ENCODE measurements at regions not wholly inside any gene's neighbourhood (a gene's known extent, or its start where the extent isn't known, plus 50 kb on each side); places are given as distances from the start of the nearest gene placed in this dataset.

- no peaks in the 10 kb centered on the region for H3K36me3 ChIP-seq (ENCODE audit: control insufficient read depth, insufficient read depth, low read length)
- TF ChIP-seq CTCF (conservative IDR thresholded peaks at IDR 0.05 in 1 of 2, IDR thresholded peaks at IDR 0.05 in 1 of 2; ENCODE audit: low read depth in 1 of 2, low read length in 2 of 2) (no peak), EZH2 (IDR thresholded peaks at IDR 0.05; ENCODE audit: low read length, missing control alignments) (no peak)
- no peak for DNase-seq (ENCODE audit: low read depth in 2 of 2)
- H3K9ac ChIP-seq (ENCODE audit: insufficient read depth, low read length) = no peak overlapping the region
- H4K20me1 ChIP-seq (ENCODE audit: control insufficient read depth, extremely low read depth, insufficient read depth, low read length) = no peaks in the 10 kb centered on the region
- H3K9me3 ChIP-seq (ENCODE audit: control insufficient read depth, insufficient read depth, low read depth, low read length) = no peaks in the 10 kb centered on the region
- no peak overlapping the region for H3K4me2 ChIP-seq (ENCODE audit: extremely low read depth, insufficient read depth, low read length)
- no peak overlapping the region for H3K27ac ChIP-seq (ENCODE audit: insufficient read depth, low read length)
- no peaks in the 10 kb centered on the region for H3K27me3 ChIP-seq (ENCODE audit: control insufficient read depth, insufficient read depth, low read length)
- H2AFZ ChIP-seq (ENCODE audit: low read length) = no peak overlapping the region
- no peaks in the 10 kb centered on the region for H3K79me2 ChIP-seq (ENCODE audit: control insufficient read depth, insufficient read depth, low read length)
- no peaks in the 10 kb centered on the region for H3K4me1 ChIP-seq (ENCODE audit: control insufficient read depth, extremely low read depth, insufficient read depth, low read length)
- H3K4me3 ChIP-seq (replicated peaks in 1 of 4; ENCODE audit: control extremely low read depth in 1 of 4, insufficient read depth in 1 of 4, low read depth in 3 of 4, low read length in 4 of 4) = no peak overlapping the region
These were observed 734.6 kb downstream of the TLR4 start for GRCh38 chr9:118438810-118439209.

GRCh38 chr9:118439441-118439840, 735.2 kb downstream of the TLR4 start:
- no peak overlapping the region for H3K4me2 ChIP-seq (ENCODE audit: extremely low read depth, insufficient read depth, low read length)
- no peaks in the 10 kb centered on the region for H3K27me3 ChIP-seq (ENCODE audit: control insufficient read depth, insufficient read depth, low read length)
- H2AFZ ChIP-seq (ENCODE audit: low read length) = no peak overlapping the region
- no peaks in the 10 kb centered on the region for H3K36me3 ChIP-seq (ENCODE audit: control insufficient read depth, insufficient read depth, low read length)
- no peak overlapping the region for H3K9ac ChIP-seq (ENCODE audit: insufficient read depth, low read length)
- no peaks in the 10 kb centered on the region for H3K4me1 ChIP-seq (ENCODE audit: control insufficient read depth, extremely low read depth, insufficient read depth, low read length)
- no peak overlapping the region for H3K4me3 ChIP-seq (replicated peaks in 1 of 4; ENCODE audit: control extremely low read depth in 1 of 4, insufficient read depth in 1 of 4, low read depth in 3 of 4, low read length in 4 of 4)
- no peaks in the 10 kb centered on the region for H3K9me3 ChIP-seq (ENCODE audit: control insufficient read depth, insufficient read depth, low read depth, low read length)
- H4K20me1 ChIP-seq (ENCODE audit: control insufficient read depth, extremely low read depth, insufficient read depth, low read length) = no peaks in the 10 kb centered on the region
- no peaks in the 10 kb centered on the region for H3K79me2 ChIP-seq (ENCODE audit: control insufficient read depth, insufficient read depth, low read length)
- H3K27ac ChIP-seq (ENCODE audit: insufficient read depth, low read length) = no peak overlapping the region
- no peak for DNase-seq (ENCODE audit: low read depth in 2 of 2)
- TF ChIP-seq EZH2 (IDR thresholded peaks at IDR 0.05; ENCODE audit: low read length, missing control alignments) = no peak
- no peak for TF ChIP-seq CTCF (conservative IDR thresholded peaks at IDR 0.05 in 1 of 2, IDR thresholded peaks at IDR 0.05 in 1 of 2; ENCODE audit: low read depth in 1 of 2, low read length in 2 of 2)

- no peaks in the 10 kb centered on the region for H3K36me3 ChIP-seq (ENCODE audit: control insufficient read depth, insufficient read depth, low read length)
- no peak overlapping the region for H3K4me3 ChIP-seq (replicated peaks in 1 of 4; ENCODE audit: control extremely low read depth in 1 of 4, insufficient read depth in 1 of 4, low read depth in 3 of 4, low read length in 4 of 4)
- no peak overlapping the region for H3K4me2 ChIP-seq (ENCODE audit: extremely low read depth, insufficient read depth, low read length)
- TF ChIP-seq CTCF (conservative IDR thresholded peaks at IDR 0.05 in 1 of 2, IDR thresholded peaks at IDR 0.05 in 1 of 2; ENCODE audit: low read depth in 1 of 2, low read length in 2 of 2) = no peak
- no peak for TF ChIP-seq EZH2 (IDR thresholded peaks at IDR 0.05; ENCODE audit: low read length, missing control alignments)
- H3K27me3 ChIP-seq (ENCODE audit: control insufficient read depth, insufficient read depth, low read length) = no peaks in the 10 kb centered on the region
- no peaks in the 10 kb centered on the region for H3K9me3 ChIP-seq (ENCODE audit: control insufficient read depth, insufficient read depth, low read depth, low read length)
- H4K20me1 ChIP-seq (ENCODE audit: control insufficient read depth, extremely low read depth, insufficient read depth, low read length) = no peaks in the 10 kb centered on the region
- H3K79me2 ChIP-seq (ENCODE audit: control insufficient read depth, insufficient read depth, low read length) = no peaks in the 10 kb centered on the region
- H3K4me1 ChIP-seq (ENCODE audit: control insufficient read depth, extremely low read depth, insufficient read depth, low read length) = no peaks in the 10 kb centered on the region
- H3K9ac ChIP-seq (ENCODE audit: insufficient read depth, low read length) = no peak overlapping the region
- H3K27ac ChIP-seq (ENCODE audit: insufficient read depth, low read length) = no peak overlapping the region
- H2AFZ ChIP-seq (ENCODE audit: low read length) = no peak overlapping the region
- no peak for DNase-seq (ENCODE audit: low read depth in 2 of 2)
These were observed 740.2 kb downstream of the TLR4 start for GRCh38 chr9:118444403-118444802.
